Neural cell (in vitro differentiated cells): ENCODE measurements at regions not wholly inside any gene's neighbourhood (a gene's known extent, or its start where the extent isn't known, plus 50 kb on each side); places are given as distances from the start of the nearest gene placed in this dataset.

Experiments
- CTCF ChIP-seq: fragments of 450-650 bp; IDR thresholded peaks from 2 replicates; pipeline ENCODE4 v1.5.1; 2014; ENCODE audit warnings: antibody characterized with exemption, mild to moderate bottlenecking, moderate library complexity; ENCODE audit not compliant: poor library complexity, severe bottlenecking
- POLR2AphosphoS5 ChIP-seq: IDR thresholded peaks from 2 replicates; pipeline ENCODE4 v1.6.1; 2012

- TF ChIP-seq CTCF (no peak), POLR2AphosphoS5 (no peak)
Measured at GRCh38 chr3:173257797-173258196, 116.8 kb upstream of the SPATA16 start.
